ENCODE measurements at regions not wholly inside any gene's neighbourhood (a gene's known extent, or its start where the extent isn't known, plus 50 kb on each side); places are given as distances from the start of the nearest gene placed in this dataset.

DNA sequence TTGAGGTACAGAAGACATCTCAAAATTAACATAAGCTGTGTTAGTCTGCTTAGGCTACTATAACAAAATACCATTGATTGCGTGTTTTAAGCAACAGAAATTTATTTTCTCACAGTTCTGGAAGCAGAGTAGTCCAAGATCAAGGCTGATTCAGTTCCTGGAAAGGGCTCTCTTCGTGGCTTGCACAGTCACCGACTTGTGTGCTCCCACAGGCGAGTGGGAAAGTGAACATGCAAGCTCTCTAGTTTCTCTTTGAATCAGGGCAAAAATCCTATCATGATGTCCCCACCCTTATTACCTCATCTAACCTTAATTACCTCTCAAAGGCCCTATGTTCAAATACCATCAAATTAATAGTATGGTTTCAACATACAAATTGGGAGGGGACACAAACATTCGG, 505.9 kb downstream of the ZIC1 start:
- intact Hi-C loops (cut with micrococcal nuclease) = no loop called here
- no peak overlapping the region for H3K14ac ChIP-seq (replicated peaks; ENCODE audit: low read depth, low read length)
- peak; percentile 57 for DNase-seq
- H3K4me1 ChIP-seq (ENCODE audit: control insufficient read depth, insufficient read depth, low read length) = no peaks in the 10 kb centered on the region
- no peaks in the 10 kb centered on the region for H3K9me3 ChIP-seq (ENCODE audit: control insufficient read depth, insufficient read depth, low read length)
- no peak overlapping the region for H3K4me2 ChIP-seq (ENCODE audit: low read depth, low read length)
- no TSS peak for BruUV-seq (replicated peaks)
- H4K8ac ChIP-seq (ENCODE audit: low read depth in 2 of 2, low read length in 2 of 2) = no peak overlapping the region
- H3K4me3 ChIP-seq (ENCODE audit: insufficient read depth, low read depth, low read length) = no peak overlapping the region
- no peak overlapping the region for H4K91ac ChIP-seq (ENCODE audit: insufficient read depth, low read depth, low read length)
- H3K56ac ChIP-seq (ENCODE audit: extremely low read depth, insufficient read depth, low read length) = no peak overlapping the region
- TF ChIP-seq, protein P1, sequence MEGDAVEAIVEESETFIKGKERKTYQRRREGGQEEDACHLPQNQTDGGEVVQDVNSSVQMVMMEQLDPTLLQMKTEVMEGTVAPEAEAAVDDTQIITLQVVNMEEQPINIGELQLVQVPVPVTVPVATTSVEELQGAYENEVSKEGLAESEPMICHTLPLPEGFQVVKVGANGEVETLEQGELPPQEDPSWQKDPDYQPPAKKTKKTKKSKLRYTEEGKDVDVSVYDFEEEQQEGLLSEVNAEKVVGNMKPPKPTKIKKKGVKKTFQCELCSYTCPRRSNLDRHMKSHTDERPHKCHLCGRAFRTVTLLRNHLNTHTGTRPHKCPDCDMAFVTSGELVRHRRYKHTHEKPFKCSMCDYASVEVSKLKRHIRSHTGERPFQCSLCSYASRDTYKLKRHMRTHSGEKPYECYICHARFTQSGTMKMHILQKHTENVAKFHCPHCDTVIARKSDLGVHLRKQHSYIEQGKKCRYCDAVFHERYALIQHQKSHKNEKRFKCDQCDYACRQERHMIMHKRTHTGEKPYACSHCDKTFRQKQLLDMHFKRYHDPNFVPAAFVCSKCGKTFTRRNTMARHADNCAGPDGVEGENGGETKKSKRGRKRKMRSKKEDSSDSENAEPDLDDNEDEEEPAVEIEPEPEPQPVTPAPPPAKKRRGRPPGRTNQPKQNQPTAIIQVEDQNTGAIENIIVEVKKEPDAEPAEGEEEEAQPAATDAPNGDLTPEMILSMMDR (conservative IDR thresholded peaks at IDR 0.05; ENCODE audit: low read depth, low read length) = no peak
- TF ChIP-seq CHD1 (IDR thresholded peaks at IDR 0.05; ENCODE audit: low read depth, low read length) = no peak
- TF ChIP-seq NFE2L2 (IDR thresholded peaks at IDR 0.05; ENCODE audit: low read depth, low read length) = no peak
- no peaks in the 10 kb centered on the region for H3K79me1 ChIP-seq (ENCODE audit: low read depth in 1 of 2, low read length in 2 of 2)
- no peak overlapping the region for H2AK9ac ChIP-seq (replicated peaks; ENCODE audit: low read depth, low read length, poor library complexity)
- no peaks in the 10 kb centered on the region for H3K36me3 ChIP-seq (ENCODE audit: control insufficient read depth, insufficient read depth, low read length)
- H2BK20ac ChIP-seq (ENCODE audit: low read depth, low read length) = no peak overlapping the region
- no peak overlapping the region for H3K9ac ChIP-seq (ENCODE audit: low read depth, low read length)
- no peak overlapping the region for H3K4ac ChIP-seq (ENCODE audit: low read depth, low read length)
- WGBS, 2 experiments (ENCODE audit: extremely low coverage in 2 of 2, insufficient read length in 1 of 2) = 56% methylated on average over 4 of the region's 5 CpGs; no CpG with 5 or more reads in 1 of the 2 experiments
- H3K27me3 ChIP-seq (ENCODE audit: control insufficient read depth, insufficient read depth, low read length) = no peaks in the 10 kb centered on the region
- dilution Hi-C loops (cut with HindIII; ENCODE audit: low sequenced_read_pairs, unreplicated experiment) = no loop called here
- no peak overlapping the region for H2BK120ac ChIP-seq (ENCODE audit: low read depth, low read length)
- H2BK15ac ChIP-seq (ENCODE audit: low read depth, low read length) = no peak overlapping the region
- H3K9me1 ChIP-seq (ENCODE audit: insufficient read depth, low read length) = no peaks in the 10 kb centered on the region
- no peak overlapping the region for H2AFZ ChIP-seq (replicated peaks; ENCODE audit: low read length, poor library complexity)
- POLR2A ChIA-PET (ENCODE audit: unreplicated experiment) = no interaction called here
- no peak overlapping the region for H3K27ac ChIP-seq (ENCODE audit: insufficient read depth, low read length)
- H3K23ac ChIP-seq (ENCODE audit: low read depth, low read length) = no peak overlapping the region
- no peak overlapping the region for H3K18ac ChIP-seq (ENCODE audit: low read depth, low read length)
- in situ Hi-C loops (cut with MboI; ENCODE audit: low sequenced_read_pairs) = no loop called here
- CTCF ChIA-PET = interaction anchor here (1.9 kb wide), 1 partner anchor 10 kb away, joined by 6 read pairs; no protein-coding TSS in a partner anchor
- no peak for ATAC-seq (ENCODE audit: low read depth)
- no peak overlapping the region for H4K5ac ChIP-seq (ENCODE audit: low read depth, low read length)
- H4K20me1 ChIP-seq (ENCODE audit: insufficient read depth, low read length) = no peaks in the 10 kb centered on the region
- no peak overlapping the region for H2BK5ac ChIP-seq (ENCODE audit: low read depth, low read length, poor library complexity, severe bottlenecking)
- H2AK5ac ChIP-seq (ENCODE audit: low read depth, low read length) = no peak overlapping the region

All from IMR-90 (cell line).